ENCODE measurements at regions not wholly inside any gene's neighbourhood (a gene's known extent, or its start where the extent isn't known, plus 50 kb on each side); places are given as distances from the start of the nearest gene placed in this dataset.

GRCh38 chr13:34278780-34279179 is 460.8 kb downstream of the RFC3 start:
- peak; percentile 55; the same call in 2 of the 3 replicates for ATAC-seq
- TF ChIP-seq ZNF565 (CRISPR knock-in tag; conservative IDR thresholded peaks at IDR 0.05; ENCODE audit: low read depth) (no peak), ZFP30 (CRISPR knock-in tag; IDR thresholded peaks at IDR 0.05) (no peak), ZFP3 (CRISPR knock-in tag; IDR thresholded peaks at IDR 0.05) (no peak), CSRNP3 (CRISPR knock-in tag; IDR thresholded peaks at IDR 0.05) (no peak), CSDC2 (CRISPR knock-in tag; IDR thresholded peaks at IDR 0.05) (no peak)
- TF ChIP-seq, protein P1, sequence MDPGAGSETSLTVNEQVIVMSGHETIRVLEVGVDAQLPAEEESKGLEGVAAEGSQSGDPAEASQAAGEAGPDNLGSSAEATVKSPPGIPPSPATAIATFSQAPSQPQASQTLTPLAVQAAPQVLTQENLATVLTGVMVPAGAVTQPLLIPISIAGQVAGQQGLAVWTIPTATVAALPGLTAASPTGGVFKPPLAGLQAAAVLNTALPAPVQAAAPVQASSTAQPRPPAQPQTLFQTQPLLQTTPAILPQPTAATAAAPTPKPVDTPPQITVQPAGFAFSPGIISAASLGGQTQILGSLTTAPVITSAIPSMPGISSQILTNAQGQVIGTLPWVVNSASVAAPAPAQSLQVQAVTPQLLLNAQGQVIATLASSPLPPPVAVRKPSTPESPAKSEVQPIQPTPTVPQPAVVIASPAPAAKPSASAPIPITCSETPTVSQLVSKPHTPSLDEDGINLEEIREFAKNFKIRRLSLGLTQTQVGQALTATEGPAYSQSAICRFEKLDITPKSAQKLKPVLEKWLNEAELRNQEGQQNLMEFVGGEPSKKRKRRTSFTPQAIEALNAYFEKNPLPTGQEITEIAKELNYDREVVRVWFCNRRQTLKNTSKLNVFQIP (CRISPR knock-in tag; IDR thresholded peaks at IDR 0.05; ENCODE audit: borderline replicate concordance, low read depth): no peak
- TF ChIP-seq, protein P2, sequence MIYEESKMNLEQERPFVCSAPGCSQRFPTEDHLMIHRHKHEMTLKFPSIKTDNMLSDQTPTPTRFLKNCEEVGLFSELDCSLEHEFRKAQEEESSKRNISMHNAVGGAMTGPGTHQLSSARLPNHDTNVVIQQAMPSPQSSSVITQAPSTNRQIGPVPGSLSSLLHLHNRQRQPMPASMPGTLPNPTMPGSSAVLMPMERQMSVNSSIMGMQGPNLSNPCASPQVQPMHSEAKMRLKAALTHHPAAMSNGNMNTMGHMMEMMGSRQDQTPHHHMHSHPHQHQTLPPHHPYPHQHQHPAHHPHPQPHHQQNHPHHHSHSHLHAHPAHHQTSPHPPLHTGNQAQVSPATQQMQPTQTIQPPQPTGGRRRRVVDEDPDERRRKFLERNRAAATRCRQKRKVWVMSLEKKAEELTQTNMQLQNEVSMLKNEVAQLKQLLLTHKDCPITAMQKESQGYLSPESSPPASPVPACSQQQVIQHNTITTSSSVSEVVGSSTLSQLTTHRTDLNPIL (CRISPR knock-in tag; IDR thresholded peaks at IDR 0.05; ENCODE audit: low read depth): no peak

GRCh38 chr13:34290661-34291060 is 472.7 kb downstream of the RFC3 start:
- TF ChIP-seq ISL1 (CRISPR knock-in tag; IDR thresholded peaks at IDR 0.05): no peak

DNA sequence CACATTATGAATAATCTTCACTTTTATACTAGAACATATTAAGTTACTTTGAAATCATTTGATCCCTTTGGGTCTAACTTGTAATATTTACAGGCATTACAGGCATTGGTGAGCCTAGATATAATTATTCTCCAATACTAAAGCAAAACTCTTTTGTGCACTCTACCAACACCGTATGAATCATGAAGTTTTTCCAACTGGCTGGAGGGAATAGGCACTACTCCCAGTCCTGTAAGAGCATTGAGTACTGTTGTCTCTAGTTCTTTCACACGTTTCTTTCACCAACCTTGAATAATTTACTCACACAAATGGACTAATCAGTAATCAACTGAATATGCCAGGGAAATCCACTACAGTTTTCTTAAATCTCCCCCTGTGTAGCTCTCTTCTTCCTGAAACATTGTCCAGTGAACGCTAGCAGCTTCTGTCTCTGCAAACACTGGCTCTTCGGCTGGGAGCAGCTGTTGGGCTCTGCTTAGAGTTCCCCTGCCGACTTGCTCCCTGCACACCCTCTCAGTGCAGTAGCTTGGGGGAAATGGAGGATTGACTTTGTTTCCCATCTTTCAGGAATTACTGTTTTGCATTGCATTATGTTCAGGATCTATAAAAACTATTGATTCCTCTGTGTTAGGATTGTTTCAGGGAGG is 476.7 kb downstream of the RFC3 start:
- ATAC-seq: no peak
- TF ChIP-seq ESRRG (CRISPR knock-in tag; IDR thresholded peaks at IDR 0.05) (no peak), TOX (CRISPR knock-in tag; IDR thresholded peaks at IDR 0.05; ENCODE audit: borderline replicate concordance) (no peak), TSHZ2 (CRISPR knock-in tag; IDR thresholded peaks at IDR 0.05) (no peak), ZNF8 (CRISPR knock-in tag; IDR thresholded peaks at IDR 0.05) (no peak), BACH2 (CRISPR knock-in tag; IDR thresholded peaks at IDR 0.05; ENCODE audit: borderline replicate concordance) (no peak), OSR1 (CRISPR knock-in tag; IDR thresholded peaks at IDR 0.05) (no peak), ISL1 (CRISPR knock-in tag; IDR thresholded peaks at IDR 0.05) (no peak), ARNTL (CRISPR knock-in tag; IDR thresholded peaks at IDR 0.05; ENCODE audit: borderline replicate concordance, low read depth) (no peak), ZC3H10 (CRISPR knock-in tag; IDR thresholded peaks at IDR 0.05) (no peak), GLIS3 (CRISPR knock-in tag; IDR thresholded peaks at IDR 0.05) (no peak), ZNF70 (CRISPR knock-in tag; IDR thresholded peaks at IDR 0.05) (no peak)
- TF ChIP-seq, protein P1 (CRISPR knock-in tag; IDR thresholded peaks at IDR 0.05; ENCODE audit: borderline replicate concordance, low read depth): no peak

More at GRCh38 chr13:34290661-34291060, 472.7 kb downstream of the RFC3 start:
- no peak for ATAC-seq

- TF ChIP-seq TSHZ2 (CRISPR knock-in tag; IDR thresholded peaks at IDR 0.05): no peak
- no peak for TF ChIP-seq CSRNP3 (CRISPR knock-in tag; IDR thresholded peaks at IDR 0.05)
- TF ChIP-seq PATZ1 (CRISPR knock-in tag; IDR thresholded peaks at IDR 0.05; ENCODE audit: borderline replicate concordance): no peak
- ATAC-seq: no peak
These were observed 482.6 kb downstream of the RFC3 start for GRCh38 chr13:34300559-34300958.

Measured in SK-N-SH treated with all-trans-retinoic acid at 6 μM for 48 hours (cell line).